ENCODE measurements at regions not wholly inside any gene's neighbourhood (a gene's known extent, or its start where the extent isn't known, plus 50 kb on each side); places are given as distances from the start of the nearest gene placed in this dataset.

DNA sequence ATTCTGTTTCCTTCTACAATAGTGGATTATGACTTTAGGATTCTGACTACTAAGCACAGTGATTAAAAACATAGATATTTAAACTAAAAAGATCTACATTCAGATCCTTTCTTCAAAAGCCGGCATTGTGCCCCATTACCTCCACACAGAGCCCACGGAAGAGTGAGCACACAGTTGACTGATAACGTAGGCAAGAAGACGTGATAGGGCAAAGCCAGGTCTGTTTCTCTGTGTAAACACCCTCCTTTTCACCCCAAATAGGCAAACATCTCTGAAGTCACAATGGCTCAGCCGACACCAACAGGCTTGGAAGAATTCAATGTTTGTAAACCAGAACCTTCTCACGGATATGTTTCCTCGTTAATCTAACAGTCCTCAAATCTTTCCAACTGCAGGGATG, 302.9 kb downstream of the CMPK2 start:
- TF ChIP-seq, protein P1, sequence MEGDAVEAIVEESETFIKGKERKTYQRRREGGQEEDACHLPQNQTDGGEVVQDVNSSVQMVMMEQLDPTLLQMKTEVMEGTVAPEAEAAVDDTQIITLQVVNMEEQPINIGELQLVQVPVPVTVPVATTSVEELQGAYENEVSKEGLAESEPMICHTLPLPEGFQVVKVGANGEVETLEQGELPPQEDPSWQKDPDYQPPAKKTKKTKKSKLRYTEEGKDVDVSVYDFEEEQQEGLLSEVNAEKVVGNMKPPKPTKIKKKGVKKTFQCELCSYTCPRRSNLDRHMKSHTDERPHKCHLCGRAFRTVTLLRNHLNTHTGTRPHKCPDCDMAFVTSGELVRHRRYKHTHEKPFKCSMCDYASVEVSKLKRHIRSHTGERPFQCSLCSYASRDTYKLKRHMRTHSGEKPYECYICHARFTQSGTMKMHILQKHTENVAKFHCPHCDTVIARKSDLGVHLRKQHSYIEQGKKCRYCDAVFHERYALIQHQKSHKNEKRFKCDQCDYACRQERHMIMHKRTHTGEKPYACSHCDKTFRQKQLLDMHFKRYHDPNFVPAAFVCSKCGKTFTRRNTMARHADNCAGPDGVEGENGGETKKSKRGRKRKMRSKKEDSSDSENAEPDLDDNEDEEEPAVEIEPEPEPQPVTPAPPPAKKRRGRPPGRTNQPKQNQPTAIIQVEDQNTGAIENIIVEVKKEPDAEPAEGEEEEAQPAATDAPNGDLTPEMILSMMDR (conservative IDR thresholded peaks at IDR 0.05), result no peak
- no peak for TF ChIP-seq ZFX (IDR thresholded peaks at IDR 0.05)
